ENCODE measurements at regions not wholly inside any gene's neighbourhood (a gene's known extent, or its start where the extent isn't known, plus 50 kb on each side); places are given as distances from the start of the nearest gene placed in this dataset.

DNA sequence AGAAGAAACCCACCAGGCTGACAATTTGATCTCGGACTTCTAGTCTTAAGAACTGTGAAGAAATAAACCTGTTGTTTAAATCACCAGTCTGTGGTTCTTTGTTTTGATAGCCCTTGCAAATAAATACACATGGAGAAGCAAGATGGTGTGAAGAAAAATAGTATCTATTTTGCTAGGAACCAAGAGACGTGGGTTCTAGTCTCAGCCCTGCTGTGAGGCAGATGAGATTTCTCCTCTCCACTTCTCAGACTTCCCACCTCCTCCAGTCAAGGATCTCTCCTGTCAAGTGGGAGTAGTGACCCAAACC lies 294.9 kb upstream of the JARID2 start:
- DNase-seq (no peak), ATAC-seq (no peak)
- TF ChIP-seq CTCF (IDR thresholded peaks at IDR 0.05), result no peak
- Mint-ChIP-seq H3K27me3 (ENCODE audit: low read depth in 2 of 2) (peaks cover 0 to 2% of the 10 kb centered on the region in 2 donors), H3K27ac (no peak overlapping the region), H3K4me3 (no peak overlapping the region), H3K9me3 (peaks cover 0 to 4% of the 10 kb centered on the region in 2 donors), H3K4me1 (peaks cover 0 to 4% of the 10 kb centered on the region in 2 donors), H3K36me3 (no peaks in the 10 kb centered on the region)
- Histone ChIP-seq H3K9me3 (ENCODE audit: control insufficient read depth, insufficient read depth, low read length) (no peaks in the 10 kb centered on the region), H3K27me3 (ENCODE audit: control insufficient read depth, insufficient read depth, low read length) (no peaks in the 10 kb centered on the region), H3K27ac (ENCODE audit: low read length) (no peak overlapping the region), H3K4me1 (ENCODE audit: control insufficient read depth, insufficient read depth, low read length) (no peaks in the 10 kb centered on the region), H3K4me3 (ENCODE audit: low read length) (no peak overlapping the region), H3K36me3 (ENCODE audit: control insufficient read depth, insufficient read depth, low read length) (no peaks in the 10 kb centered on the region)
- intact Hi-C loops (cut with micrococcal nuclease), result no loop called here
- 92% methylated on average over 2 of the region's 2 CpGs for WGBS (ENCODE audit: insufficient coverage)

DNA sequence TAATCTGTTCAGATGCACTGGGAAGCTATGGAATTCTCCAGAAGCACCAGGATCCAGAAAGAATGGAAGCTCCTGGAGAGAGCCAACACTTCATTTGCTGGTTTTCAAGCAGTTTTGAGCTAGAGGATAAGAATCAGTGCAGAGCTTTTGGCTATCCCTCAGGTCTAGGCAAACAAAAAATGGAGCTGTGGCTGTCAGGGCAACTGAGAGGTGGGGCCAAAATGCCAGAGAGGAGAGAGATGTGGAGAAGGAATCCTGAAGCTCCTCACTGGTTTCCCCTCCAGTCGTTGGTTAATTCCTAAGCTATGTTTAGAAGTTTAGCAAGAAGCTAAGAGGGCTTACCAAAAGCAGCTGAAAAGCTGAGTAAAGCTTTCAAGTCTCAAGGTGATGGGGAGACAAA lies 294.2 kb upstream of the JARID2 start:
- no peaks in the 10 kb centered on the region for H3K4me1 ChIP-seq (ENCODE audit: control insufficient read depth, insufficient read depth, low read length)
- 71% methylated on average over 1 of the region's 1 CpG for WGBS (ENCODE audit: insufficient coverage)
- H3K36me3 Mint-ChIP-seq, result no peaks in the 10 kb centered on the region

DNA sequence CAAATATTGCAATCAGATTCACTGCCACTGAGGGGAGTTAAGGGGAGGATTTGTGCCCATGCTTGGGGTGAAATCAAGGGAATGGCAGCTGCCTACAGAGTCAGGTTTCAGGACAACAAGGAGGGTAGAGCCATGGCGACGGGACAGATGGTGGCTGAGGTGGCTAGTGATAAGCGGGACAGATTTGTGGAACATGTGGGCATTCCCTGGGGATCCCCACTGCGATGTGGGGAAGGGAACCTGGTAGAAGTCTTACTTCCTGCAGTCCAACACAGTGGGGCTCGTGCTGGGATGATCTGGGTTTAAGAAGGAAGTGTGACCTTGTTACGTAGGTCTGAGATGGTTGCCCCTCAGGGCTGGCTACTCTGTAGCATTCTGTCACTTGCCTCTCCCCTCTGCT lies 292.0 kb upstream of the JARID2 start:
- H3K4me1 Mint-ChIP-seq, result peaks cover 0 to under 1% of the 10 kb centered on the region in 2 donors
- H3K27ac Mint-ChIP-seq, result no peak overlapping the region
- ATAC-seq, result no peak

More for the DNA sequence above, 294.2 kb upstream of the JARID2 start:
- Mint-ChIP-seq H3K27me3 (ENCODE audit: low read depth in 2 of 2) (peaks cover 0 to 2% of the 10 kb centered on the region in 2 donors), H3K4me1 (peaks cover 0 to 4% of the 10 kb centered on the region in 2 donors), H3K27ac (no peak overlapping the region), H3K4me3 (no peak overlapping the region), H3K9me3 (peaks cover 0 to 4% of the 10 kb centered on the region in 2 donors)
- DNase-seq, result no peak
- H3K27ac ChIP-seq (ENCODE audit: low read length), result no peak overlapping the region
- TF ChIP-seq CTCF (IDR thresholded peaks at IDR 0.05), result no peak
- intact Hi-C loops (cut with micrococcal nuclease), result no loop called here
- no peak overlapping the region for H3K4me3 ChIP-seq (ENCODE audit: low read length)
- H3K9me3 ChIP-seq (ENCODE audit: control insufficient read depth, insufficient read depth, low read length), result no peaks in the 10 kb centered on the region
- no peaks in the 10 kb centered on the region for H3K36me3 ChIP-seq (ENCODE audit: control insufficient read depth, insufficient read depth, low read length)
- H3K27me3 ChIP-seq (ENCODE audit: control insufficient read depth, insufficient read depth, low read length), result no peaks in the 10 kb centered on the region
- no peak for ATAC-seq

More for the DNA sequence above, 292.0 kb upstream of the JARID2 start:
- H3K36me3 ChIP-seq (ENCODE audit: control insufficient read depth, insufficient read depth, low read length), result no peaks in the 10 kb centered on the region
- Mint-ChIP-seq H3K27me3 (ENCODE audit: low read depth in 2 of 2) (peaks cover 0 to under 1% of the 10 kb centered on the region in 2 donors), H3K36me3 (no peaks in the 10 kb centered on the region), H3K4me3 (no peak overlapping the region), H3K9me3 (peaks cover 0 to 4% of the 10 kb centered on the region in 2 donors)
- H3K4me1 ChIP-seq (ENCODE audit: control insufficient read depth, insufficient read depth, low read length), result no peaks in the 10 kb centered on the region
- intact Hi-C loops (cut with micrococcal nuclease), result no loop called here
- no peak for TF ChIP-seq CTCF (IDR thresholded peaks at IDR 0.05)
- H3K4me3 ChIP-seq (ENCODE audit: low read length), result no peak overlapping the region
- WGBS (ENCODE audit: insufficient coverage), result 86% methylated on average over 6 of the region's 6 CpGs
- no peaks in the 10 kb centered on the region for H3K27me3 ChIP-seq (ENCODE audit: control insufficient read depth, insufficient read depth, low read length)
- no peaks in the 10 kb centered on the region for H3K9me3 ChIP-seq (ENCODE audit: control insufficient read depth, insufficient read depth, low read length)
- no peak overlapping the region for H3K27ac ChIP-seq (ENCODE audit: low read length)
- DNase-seq, result no peak
